ENCODE measurements at regions not wholly inside any gene's neighbourhood (a gene's known extent, or its start where the extent isn't known, plus 50 kb on each side); places are given as distances from the start of the nearest gene placed in this dataset.

DNA sequence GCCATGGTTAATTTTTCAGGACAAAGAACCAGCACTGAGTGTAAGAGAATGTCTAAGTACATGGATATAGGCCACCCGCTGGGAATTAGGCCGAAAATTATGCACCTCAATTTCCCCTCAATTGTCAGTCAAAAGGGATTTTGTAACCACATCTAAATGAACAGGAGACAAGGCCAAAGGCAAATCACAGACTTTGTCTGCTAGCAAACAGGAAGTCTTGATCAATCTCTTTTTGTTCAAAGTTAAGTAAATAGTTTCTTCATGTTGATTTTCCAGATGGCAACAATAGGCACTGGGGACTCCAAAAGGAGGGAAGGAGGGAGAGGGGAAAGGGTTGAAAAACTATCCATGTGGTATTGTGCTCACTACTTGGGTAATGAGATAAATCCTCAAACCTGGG lies 276.0 kb downstream of the COG6 start:
- TF ChIP-seq, protein P1, sequence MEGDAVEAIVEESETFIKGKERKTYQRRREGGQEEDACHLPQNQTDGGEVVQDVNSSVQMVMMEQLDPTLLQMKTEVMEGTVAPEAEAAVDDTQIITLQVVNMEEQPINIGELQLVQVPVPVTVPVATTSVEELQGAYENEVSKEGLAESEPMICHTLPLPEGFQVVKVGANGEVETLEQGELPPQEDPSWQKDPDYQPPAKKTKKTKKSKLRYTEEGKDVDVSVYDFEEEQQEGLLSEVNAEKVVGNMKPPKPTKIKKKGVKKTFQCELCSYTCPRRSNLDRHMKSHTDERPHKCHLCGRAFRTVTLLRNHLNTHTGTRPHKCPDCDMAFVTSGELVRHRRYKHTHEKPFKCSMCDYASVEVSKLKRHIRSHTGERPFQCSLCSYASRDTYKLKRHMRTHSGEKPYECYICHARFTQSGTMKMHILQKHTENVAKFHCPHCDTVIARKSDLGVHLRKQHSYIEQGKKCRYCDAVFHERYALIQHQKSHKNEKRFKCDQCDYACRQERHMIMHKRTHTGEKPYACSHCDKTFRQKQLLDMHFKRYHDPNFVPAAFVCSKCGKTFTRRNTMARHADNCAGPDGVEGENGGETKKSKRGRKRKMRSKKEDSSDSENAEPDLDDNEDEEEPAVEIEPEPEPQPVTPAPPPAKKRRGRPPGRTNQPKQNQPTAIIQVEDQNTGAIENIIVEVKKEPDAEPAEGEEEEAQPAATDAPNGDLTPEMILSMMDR (conservative IDR thresholded peaks at IDR 0.05): no peak
- TF ChIP-seq ZFX (IDR thresholded peaks at IDR 0.05): no peak

Measured in C4-2B (cell line).